ENCODE measurements at regions not wholly inside any gene's neighbourhood (a gene's known extent, or its start where the extent isn't known, plus 50 kb on each side); places are given as distances from the start of the nearest gene placed in this dataset.
"Not testable (repeated sequence)": the region's sequence is repeated elsewhere in the genome, so short reads cannot be mapped to it uniquely, and the experiment has no call there.

- no peak for ATAC-seq (ENCODE audit: low FRiP score)
- no peak for TF ChIP-seq CTCF (IDR thresholded peaks at IDR 0.05)
- no peak for DNase-seq (ENCODE audit: low spot score)
These were observed 63.9 kb upstream of the ACTRT2 start for GRCh38 chr1:2957329-2957728.

- ATAC-seq (ENCODE audit: low FRiP score); DNase-seq (ENCODE audit: low spot score): not testable (repeated sequence)
These were observed 61.4 kb upstream of the ACTRT2 start for GRCh38 chr1:2959881-2960280.

- DNase-seq (ENCODE audit: low spot score) (no peak), ATAC-seq (ENCODE audit: low FRiP score) (no peak)
- TF ChIP-seq CTCF (IDR thresholded peaks at IDR 0.05), result no peak
These were observed 60.2 kb upstream of the ACTRT2 start for GRCh38 chr1:2961081-2961480.

GRCh38 chr1:2961661-2962060 is 59.6 kb upstream of the ACTRT2 start:
- DNase-seq (ENCODE audit: low spot score) (no peak), ATAC-seq (ENCODE audit: low FRiP score) (no peak)
- TF ChIP-seq CTCF (IDR thresholded peaks at IDR 0.05), result no peak

- ATAC-seq (ENCODE audit: low FRiP score), result no peak
- no peak for DNase-seq (ENCODE audit: low spot score)
- no peak for TF ChIP-seq CTCF (IDR thresholded peaks at IDR 0.05)
These were observed 59.2 kb upstream of the ACTRT2 start for GRCh38 chr1:2962061-2962460.

- ATAC-seq (ENCODE audit: low FRiP score) (no peak), DNase-seq (ENCODE audit: low spot score) (no peak)
These were observed 58.7 kb upstream of the ACTRT2 start for GRCh38 chr1:2962541-2962940.

GRCh38 chr1:2962946-2963345 is 58.3 kb upstream of the ACTRT2 start:
- ATAC-seq (ENCODE audit: low FRiP score), result no peak
- DNase-seq (ENCODE audit: low spot score), result no peak
- no peak for TF ChIP-seq CTCF (IDR thresholded peaks at IDR 0.05)

More at GRCh38 chr1:2962541-2962940, 58.7 kb upstream of the ACTRT2 start:
- no peak for TF ChIP-seq CTCF (IDR thresholded peaks at IDR 0.05)

- DNase-seq (ENCODE audit: low spot score), result no peak
- no peak for ATAC-seq (ENCODE audit: low FRiP score)
- TF ChIP-seq CTCF (IDR thresholded peaks at IDR 0.05), result no peak
These were observed 55.6 kb upstream of the ACTRT2 start for GRCh38 chr1:2965676-2966075.
